ENCODE measurements at regions not wholly inside any gene's neighbourhood (a gene's known extent, or its start where the extent isn't known, plus 50 kb on each side); places are given as distances from the start of the nearest gene placed in this dataset.
"Not testable (repeated sequence)": the region's sequence is repeated elsewhere in the genome, so short reads cannot be mapped to it uniquely, and the experiment has no call there.

DNA sequence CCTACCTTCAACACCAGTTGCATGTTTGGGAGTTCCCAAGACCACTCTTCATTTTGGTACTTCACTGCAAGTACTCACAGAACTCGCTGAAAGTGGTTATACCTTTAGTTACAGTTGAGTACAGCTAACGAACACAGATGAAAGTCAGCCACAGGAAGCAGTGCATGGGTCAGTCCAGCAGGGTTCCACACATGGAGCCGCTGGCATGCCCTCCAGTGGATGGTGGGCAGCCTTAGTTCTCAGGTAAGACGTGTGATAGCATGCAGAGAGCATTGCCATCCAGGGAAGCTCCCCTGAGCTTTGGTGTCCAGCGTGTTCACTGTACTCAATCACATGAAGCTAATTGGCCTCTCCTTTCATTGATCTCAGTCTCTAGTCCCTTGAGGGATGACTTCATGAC is 815.3 kb downstream of the RNF144A start:
- DNase-seq, result no peak

DNA sequence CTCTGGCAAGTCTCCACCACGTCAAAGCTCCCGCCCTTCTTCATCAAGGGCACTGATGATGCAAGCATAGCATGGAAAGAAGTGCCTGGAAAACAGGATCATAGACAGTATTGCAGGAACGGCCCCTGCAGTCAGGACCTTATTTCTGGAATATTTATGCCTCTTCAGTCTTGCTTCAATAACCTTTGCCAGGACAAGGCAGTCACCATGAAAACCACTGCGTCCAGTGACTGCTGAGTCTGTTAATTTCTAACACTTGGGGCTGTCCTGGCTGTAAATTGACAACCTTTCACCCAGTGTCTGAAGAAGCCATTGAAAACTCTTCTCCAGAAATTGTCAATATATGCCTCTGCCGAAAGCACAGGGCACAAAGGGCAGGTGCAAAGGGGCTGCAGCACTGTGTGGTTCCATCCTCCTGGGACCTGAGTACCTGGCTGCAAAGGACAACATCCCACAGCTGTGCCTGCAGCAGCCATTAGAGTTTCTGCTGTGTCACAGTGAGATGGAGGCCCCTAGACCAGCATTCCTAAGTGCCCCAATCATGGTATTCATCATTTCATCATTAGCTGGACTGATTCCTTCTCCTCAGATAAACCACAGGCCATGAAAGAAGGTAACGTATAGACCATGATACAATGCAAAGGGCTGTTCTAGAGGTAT is 819.6 kb downstream of the RNF144A start:
- DNase-seq, result no peak

DNA sequence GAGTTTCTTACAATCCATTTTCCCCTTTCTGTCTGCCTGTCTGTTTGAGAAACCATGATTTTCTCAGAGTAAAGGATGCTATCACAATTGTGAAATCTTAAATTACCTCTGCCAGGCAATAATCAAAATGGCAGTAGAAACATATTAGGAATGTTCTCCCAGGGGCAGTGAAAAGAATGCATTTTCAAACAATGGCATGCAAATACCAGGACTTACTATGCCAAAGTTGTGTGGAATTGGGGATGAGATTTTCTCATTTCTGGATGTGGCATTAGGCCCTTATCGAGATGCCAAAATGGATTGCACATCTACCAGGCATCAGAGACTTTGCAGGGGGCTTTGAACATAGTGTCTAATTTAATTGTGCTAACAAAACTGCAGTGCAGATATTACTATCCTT is 821.4 kb downstream of the RNF144A start:
- no peak for DNase-seq

DNA sequence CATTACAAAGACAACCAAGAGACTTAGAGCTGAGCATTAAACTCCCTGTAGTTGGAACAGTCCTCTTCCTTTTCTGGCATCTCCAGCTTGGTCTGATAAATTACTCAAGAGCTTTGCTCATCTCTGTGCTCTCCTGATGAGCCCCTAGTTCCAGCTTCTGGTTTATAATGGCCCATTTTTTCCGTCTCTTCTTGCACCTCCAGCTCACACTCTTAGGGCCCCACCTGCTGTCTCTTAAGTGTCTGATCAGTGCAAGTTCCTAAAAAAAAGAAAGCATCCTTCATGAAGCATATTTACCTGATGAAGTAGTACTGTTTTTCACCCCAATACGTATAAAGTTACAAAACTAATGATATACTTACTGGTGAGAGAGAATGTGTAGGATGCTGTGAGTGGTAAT is 822.9 kb downstream of the RNF144A start:
- no peak for DNase-seq

DNA sequence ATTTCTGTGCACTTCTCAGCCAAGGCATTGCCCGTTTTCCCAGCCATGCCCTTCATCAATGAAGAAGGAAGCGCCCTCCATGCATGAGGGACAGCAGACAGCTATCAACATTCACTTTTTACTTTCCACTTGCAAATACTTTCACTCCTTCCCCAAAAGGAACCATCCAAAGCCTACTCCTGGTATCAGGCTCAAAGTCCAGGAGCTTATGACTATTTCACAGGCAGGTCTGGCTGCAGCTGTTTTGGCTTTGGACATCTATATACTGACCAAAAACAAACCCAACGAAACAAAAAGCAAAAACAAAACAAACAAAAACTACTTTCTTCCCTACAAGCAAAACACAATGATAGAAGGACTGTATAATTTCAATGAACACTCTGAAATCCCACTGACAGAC is 825.1 kb downstream of the RNF144A start:
- no peak for DNase-seq

DNA sequence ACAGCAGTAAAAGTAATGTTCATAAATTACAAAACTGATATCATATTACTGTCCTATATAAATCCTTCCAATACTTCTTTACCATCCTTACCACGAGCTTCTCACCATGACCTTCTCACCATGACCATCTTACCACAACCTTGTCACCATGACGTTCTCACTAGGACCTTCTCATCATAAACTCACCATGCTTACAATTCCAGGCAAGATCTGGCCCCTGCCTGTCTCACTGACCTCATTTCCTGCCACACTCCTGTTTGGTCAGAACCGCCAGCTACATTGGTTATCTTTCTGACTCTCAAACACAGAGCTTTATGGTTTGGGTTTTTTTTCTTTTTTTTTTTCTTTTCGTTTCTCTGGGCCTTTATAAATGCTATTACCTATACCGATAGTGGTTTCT is 827.6 kb downstream of the RNF144A start:
- DNase-seq, result no peak

DNA sequence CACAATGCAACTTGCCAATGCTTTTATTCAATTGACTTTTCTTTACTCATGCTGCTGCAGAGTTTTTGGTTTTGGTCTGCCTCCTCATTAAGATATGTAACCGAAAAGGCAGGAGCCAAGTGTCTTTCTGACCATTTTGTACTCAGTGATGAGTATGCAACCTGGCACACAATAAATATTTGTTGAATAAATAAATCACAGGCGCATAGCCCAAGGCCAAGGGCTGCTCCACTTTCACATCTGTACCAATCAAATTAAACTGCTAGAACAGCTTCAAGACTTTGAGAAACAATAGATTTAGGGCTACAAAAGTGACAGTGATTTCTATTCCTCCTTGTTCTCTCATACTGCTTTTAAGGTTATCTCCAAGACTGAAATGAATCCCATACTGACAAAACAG is 828.2 kb downstream of the RNF144A start:
- no peak for DNase-seq

DNA sequence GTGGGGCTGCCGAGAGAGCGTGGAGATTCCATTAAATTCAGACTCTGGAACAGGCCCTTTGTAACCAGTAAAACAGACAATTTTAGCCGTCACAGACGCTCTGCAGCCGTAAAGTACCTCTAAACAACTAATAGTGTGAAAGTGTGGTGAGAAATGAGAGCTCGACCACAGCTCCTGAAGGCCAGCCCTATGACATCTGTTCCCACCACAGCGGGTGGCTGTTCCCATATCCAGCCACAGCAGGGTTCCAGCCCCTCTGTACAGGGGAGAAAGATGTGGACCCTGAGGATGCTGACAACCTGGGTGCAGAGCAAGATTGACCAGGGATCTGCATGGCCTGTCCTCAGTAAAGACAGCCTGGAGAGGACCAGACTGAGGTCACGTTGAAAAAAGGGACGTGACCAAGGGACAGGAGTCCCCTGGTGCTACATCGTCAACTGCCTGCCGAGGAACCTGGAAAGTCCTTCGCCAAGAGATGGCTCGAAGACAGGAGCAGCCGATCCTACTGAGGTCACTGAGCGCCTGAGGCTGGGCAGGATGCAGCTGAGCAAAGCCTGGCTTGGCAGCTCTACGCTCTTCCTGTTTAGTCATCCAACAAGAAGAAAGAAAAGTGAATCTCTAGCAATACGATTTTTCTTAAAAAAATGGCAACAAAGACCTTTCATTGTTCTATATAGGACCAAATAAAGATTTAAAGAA is 831.7 kb downstream of the RNF144A start:
- no peak for DNase-seq

DNA sequence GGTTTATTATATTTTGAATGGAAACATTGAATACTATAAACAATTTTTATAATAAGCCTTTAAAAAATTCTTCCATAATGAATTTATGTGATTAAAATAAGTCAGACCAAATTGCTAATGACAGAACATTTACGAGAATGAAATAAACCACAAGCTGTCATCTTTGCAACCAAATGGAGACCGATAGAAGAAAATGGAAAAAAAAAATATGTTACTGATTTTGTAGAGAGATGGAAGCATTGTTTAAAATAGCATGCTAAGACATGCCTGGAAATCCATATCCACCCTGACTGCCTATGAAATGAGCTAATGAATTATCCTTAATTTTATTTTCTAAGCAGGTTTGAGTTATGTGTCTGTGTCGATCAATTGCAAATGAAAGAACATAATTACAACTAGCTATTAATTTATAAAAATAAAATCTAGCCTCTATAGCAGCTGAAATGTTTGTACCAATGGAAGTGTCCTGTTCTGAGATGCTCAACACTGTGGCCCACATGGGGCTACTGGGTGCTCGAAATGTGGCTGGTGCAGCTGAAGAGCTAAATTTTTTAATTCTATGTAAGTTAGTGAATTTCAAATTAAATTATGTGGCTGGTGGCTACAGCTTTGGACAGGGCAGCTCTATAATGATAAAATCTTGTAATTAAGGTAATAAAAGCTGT is 832.8 kb downstream of the RNF144A start:
- no peak for DNase-seq

DNA sequence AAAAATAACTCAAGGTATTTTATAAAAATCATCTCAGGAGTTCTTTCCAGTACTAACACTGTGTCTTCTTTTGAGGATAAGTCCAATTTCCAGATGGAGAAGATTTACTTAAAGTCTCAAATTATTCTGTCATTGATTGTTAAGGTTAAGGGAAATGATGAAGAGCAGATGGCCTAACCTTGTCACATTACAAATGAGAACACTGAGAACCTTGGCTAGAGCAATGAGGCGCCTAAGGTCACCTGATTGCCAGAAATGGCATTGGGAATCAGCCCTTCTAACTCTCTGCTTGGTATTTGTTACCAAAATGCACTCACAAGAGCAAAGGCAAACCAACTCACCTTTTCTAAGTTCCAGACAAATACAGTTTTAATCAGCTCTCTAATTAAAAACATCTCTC is 835.1 kb downstream of the RNF144A start:
- no peak for DNase-seq

DNA sequence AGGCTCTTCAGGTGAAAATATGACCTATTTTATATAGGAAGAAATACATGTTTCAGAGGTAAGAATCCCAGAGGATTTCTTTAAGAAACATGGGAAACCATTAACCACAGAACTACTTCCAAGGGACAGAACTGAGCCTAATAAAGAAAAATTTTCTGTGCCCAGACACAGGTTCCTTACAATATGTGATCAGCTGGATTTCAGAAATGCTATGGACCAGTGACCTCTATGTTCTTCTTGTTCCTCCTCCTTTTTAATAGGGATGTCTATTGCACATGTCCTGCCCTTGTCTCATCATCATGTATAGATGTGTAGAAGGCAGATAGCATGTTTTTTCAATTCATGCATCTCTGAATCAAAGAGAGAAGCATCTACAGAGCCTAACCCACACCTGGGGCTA is 836.6 kb downstream of the RNF144A start:
- DNase-seq, result no peak

DNA sequence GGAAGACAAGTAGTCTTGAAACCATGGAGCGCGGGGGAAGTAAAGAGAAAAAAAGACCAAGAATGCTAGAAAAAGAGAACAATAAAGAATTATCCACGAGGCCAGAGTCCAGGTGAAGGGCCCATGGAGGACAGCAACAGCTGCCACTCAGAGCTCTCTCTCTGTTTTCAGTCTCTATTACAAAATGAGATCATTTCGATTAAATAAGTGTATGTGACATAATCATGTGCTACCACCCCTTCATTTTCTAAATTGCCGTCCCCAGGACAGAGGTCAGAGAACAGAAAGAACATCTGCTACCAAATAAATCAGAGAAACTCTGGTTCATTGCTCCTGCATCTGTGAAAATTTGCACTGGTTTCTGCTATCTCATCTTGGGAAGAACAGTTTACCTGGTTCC is 838.7 kb downstream of the RNF144A start:
- no peak for DNase-seq

DNA sequence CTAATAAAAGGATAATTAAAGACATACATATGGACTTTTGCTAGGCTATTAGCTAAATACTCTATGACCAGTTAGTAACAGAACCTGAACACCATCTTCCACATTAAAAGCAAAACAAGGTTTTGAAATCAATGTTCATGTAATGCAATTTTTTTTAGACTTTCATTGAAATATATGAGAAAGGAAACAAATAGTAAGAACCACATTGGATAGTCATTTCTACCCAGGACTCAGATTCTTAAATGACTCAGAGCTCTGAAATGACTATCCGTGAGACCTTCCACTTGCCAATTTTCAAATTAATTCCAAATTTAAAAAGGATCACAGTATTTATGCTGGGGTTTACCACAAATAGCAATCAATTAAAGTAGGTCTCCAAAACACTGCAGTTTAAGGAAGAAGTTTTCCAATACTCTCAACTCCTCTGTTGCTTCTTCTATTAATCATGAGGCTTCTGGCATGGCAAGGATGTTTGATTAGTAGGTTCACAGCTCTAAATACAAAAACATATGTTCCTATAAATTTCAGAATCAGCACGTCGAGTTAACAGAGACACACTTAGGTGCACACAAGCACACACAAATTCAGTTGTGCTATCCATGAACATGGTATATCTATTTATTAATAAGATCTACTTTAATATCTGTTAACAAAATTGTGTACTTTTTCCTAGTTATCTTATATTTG is 841.0 kb downstream of the RNF144A start:
- DNase-seq, result no peak

DNA sequence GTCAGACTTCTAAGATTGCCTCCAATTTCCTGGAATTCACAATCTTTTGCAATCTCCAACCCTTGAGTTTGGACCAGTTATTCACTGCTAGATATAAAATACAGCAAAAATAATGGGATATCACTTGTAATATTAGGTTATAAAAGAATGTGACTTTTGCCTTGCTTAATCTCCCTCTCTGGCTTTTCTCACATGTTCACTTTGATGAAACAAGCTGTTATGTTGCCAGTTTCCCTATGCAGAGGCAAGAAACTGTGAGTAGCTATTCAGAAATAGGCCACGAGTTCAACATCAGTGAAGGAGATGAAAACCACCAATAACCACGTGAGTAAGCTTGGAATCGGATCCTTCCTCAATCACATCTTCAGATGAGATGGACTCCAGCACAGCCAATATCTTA is 842.7 kb downstream of the RNF144A start:
- no peak for DNase-seq

DNA sequence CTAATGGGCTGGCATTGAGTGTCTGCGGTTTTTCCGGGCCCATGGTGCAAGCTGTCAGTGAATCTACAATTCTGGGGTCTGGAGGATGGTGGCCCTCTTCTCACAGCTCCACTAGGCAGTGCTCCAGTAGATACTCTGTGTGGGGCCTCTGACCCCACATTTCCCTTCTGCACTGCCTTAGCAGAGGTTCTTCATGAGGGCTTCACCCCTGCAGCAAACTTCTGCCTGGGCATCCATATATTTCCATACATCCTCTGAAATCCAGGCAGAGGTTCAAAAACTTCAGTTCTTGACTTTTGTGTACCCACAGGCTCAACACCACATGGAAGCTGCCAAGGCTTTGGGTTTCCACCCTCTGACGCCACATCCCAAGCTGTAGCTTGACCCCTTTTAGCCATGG is 846.2 kb downstream of the RNF144A start:
- DNase-seq, result not testable (repeated sequence)

DNA sequence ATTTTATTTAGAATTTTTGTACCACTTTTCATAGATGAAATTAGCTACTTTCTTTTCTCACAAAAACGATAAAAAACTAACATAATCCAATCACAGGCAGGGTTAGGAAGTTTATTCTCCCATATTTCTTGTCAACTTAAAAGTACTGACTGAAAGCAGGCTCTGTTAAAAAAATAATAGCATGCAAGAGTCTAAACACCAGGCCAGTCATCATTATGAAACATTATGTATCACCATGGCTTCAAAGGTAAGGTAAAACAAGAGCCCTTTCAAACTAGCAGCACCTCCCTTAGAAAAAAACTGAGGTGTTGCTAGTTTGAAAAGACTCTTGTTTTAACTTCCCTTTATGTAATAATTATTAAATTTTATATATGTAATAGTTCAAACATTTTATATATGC is 848.0 kb downstream of the RNF144A start:
- DNase-seq, result no peak

DNA sequence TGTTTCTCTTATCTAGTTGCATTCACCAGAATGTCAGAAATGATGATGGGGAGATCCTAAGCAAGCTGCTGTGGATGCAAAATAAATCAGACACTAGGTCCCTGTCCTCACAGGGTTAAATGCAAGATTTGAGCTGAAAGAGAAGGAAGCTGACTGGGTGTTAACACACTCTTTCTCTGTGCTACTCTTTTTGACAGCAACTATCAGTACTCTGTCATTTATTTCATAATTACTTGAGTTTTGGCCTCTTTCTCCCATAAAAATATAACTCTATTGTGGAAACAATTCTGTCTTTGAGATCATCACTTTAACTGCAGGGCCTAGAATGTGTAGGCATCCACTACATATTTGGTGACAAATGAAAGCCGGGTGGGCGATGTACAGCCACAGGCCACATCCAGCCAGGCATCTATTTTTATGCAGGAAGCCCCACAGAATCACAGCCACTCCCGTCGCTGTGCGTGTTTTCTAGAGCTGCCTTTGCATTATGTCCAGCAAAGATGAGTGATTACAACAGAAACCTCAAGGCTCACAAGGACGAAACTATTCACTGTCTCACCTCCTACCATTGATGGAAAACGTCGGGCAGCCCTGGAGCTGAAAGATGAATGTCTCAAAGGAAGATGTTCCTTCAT is 849.0 kb downstream of the RNF144A start:
- DNase-seq, result no peak

DNA sequence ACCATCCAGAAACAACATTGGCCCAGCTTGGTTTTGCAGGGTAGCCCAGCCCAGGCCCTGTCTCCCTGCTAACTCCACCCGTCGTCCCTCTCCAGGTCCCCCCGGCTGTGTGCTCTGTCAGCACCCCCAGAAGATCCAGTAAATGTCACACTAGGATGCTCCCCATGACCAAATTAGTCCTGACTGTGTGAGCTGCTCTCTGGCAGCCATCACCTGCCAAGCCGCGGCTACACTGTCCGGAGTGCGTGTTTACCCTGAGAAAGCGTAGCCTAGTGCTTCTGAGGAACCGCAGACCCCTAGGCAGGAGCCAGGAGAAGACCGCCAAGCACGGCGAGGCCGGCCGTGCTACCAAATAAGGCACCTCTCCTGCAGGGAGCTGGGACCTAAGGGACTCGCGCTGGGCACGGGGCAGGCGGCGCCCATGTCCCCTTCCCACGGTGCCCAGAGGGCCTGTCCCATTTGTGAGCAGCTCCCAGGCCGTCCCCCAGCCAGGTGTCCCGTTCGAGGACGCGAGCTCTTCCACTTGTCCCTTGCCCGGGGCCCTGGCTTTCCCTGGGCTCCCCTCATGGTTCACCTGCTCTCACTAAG is 849.9 kb downstream of the RNF144A start:
- no peak for DNase-seq

DNA sequence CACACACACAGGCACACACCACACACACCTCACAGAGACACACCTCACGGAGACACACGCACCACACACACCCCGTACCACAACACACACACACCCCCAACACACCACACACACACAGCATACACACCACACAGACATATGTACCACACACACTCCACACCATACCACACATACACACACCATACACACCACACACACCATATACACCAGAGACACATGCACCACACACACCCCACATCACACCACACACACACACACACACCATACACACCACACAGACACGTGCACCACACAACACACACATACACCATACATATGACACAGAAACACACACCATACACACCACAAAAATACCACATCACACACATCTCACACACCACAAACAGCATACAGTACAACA is 850.7 kb downstream of the RNF144A start:
- DNase-seq, result no peak

DNA sequence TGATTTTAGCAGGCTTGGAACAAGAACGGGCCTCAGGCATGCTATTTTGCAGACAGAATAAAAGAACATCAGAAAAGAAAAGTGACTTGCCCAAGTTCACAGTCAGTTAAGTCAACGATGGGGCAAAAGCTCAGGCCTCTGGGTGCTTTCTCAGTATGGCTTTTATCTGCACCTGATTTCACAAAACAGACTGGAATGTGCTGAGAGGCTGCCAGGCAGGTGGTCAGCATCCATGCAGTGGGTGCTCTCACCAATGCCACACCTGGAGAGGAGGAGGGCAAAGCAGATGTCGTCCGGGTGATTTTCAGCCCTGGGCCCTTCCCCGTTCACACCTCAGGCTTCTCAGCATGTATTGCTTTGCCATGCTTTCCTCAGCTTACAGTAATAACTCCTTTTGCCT is 854.6 kb downstream of the RNF144A start:
- DNase-seq, result no peak

DNA sequence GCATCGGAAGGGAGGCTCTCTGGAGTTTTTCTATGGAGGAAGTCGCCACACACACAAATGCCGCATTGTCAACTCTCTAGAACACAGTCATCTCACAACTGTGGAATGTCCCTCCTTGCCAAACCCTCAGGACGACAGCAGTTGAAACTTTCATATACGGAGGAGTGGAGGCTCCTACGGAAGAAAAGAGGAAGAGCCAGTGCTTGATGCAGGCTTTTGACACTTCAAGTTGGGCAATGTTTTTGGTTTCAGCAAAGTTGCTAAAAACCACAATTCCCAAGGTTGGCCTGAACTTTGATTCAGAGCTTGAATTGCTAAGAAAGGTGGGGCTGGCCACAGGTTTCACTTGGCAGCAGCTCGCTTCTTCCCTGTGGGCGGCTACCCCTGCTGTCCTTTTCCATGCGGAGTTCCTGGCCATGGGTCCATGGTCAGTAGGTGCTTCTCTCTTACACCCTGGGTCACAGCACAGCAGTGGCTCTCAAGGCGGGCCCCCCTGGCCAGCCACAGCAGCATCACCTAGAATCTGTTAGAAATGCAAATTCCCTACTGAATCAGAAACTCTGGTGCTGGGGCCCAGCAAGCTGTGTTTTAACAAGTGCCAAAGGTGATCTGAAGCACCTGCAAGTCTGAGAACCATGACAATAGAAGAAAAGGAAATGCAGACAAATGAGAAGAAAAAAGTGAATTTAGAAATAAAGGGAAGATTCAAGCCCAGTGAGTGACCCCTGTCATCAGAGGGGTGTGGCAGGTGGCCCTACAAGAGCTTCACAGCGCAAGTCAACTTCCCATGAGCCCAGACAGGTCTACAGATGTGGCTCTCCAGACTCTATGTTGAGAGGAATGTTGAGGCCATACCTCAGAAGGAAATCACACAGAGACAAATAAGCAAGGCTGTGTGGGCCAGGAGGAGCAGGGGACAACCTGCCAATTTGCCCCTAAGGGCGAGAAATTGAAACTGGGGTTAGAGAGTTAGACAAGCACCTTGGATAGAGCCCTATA is 856.4 kb downstream of the RNF144A start:
- no peak for DNase-seq

DNA sequence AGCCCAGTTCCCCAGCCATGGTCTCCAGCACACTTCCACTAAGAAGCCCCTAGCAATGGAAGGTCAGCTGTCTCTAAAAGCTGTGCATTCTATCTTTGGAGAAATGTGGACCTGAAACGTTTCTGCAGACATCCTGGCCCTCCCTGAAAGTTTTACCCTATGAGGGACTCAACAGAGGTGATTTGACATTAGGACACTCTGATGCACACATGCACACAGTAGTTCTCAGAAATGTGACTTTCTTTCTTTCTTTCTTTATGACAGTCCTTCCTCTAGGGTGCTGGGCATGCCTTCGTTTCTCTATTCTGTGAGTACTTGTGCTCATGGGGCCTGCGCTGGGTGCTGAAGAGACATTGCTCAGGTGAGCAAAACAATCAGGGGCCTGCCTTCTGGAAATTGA is 857.3 kb downstream of the RNF144A start:
- no peak for DNase-seq

Measured in activated CD4-positive, alpha-beta T cell treated with anti-CD3 and anti-CD28 coated beads, Interleukin-2, amount 50 U/mL, for 1 hour (primary cell).